Endodermal cell (in vitro differentiated cells): ENCODE measurements at regions not wholly inside any gene's neighbourhood (a gene's known extent, or its start where the extent isn't known, plus 50 kb on each side); places are given as distances from the start of the nearest gene placed in this dataset.

ENCODE experiments used
- DNase-seq: peaks from one replicate; pipeline ENCODE4 v3.0.0-alpha.2; 2017
- H3K27ac ChIP-seq: 2 replicates; pipeline ENCODE4 v1.5.1; 2013; ENCODE audit warnings: mild to moderate bottlenecking, low read depth, low read length, moderate library complexity
- H3K27me3 ChIP-seq: 2 replicates; pipeline ENCODE4 v1.6.1; 2013; ENCODE audit warnings: mild to moderate bottlenecking, low read length, moderate library complexity; ENCODE audit not compliant: insufficient read depth, control insufficient read depth, poor library complexity, severe bottlenecking
- H3K36me3 ChIP-seq: 2 replicates; pipeline ENCODE4 v1.7.0; 2013; ENCODE audit warnings: mild to moderate bottlenecking, low read length, moderate library complexity; ENCODE audit not compliant: control insufficient read depth, insufficient read depth
- H3K4me1 ChIP-seq: one replicate; pipeline ENCODE4 v1.7.0; 2013; ENCODE audit warnings: low read length; ENCODE audit not compliant: control insufficient read depth, insufficient read depth
- H3K4me3 ChIP-seq: 2 replicates; pipeline ENCODE4 v1.5.1; 2013; ENCODE audit warnings: mild to moderate bottlenecking, low read length, moderate library complexity
- H3K9ac ChIP-seq: 2 replicates; pipeline ENCODE4 v1.6.1; 2013; ENCODE audit warnings: mild to moderate bottlenecking, low read length, moderate library complexity; ENCODE audit not compliant: poor library complexity, severe bottlenecking; ENCODE audit errors: extremely low read depth
- H3K9me3 ChIP-seq: 2 replicates; pipeline ENCODE4 v1.6.1; 2013; ENCODE audit warnings: mild to moderate bottlenecking, low read length, moderate library complexity; ENCODE audit not compliant: control insufficient read depth
- H3K27ac Mint-ChIP-seq: 2 replicates; pipeline ENCODE4 v1.8.0; 2020; ENCODE audit warnings: mixed read lengths
- H3K27me3 Mint-ChIP-seq: 2 replicates; pipeline ENCODE4 v1.8.0; 2021; ENCODE audit warnings: mild to moderate bottlenecking, mixed read lengths; ENCODE audit not compliant: insufficient read depth
- H3K36me3 Mint-ChIP-seq: 2 replicates; pipeline ENCODE4 v1.8.0; 2020; ENCODE audit warnings: low read depth, mixed read lengths
- H3K4me1 Mint-ChIP-seq: 2 replicates; pipeline ENCODE4 v1.8.0; 2020; ENCODE audit warnings: mixed read lengths
- H3K4me3 Mint-ChIP-seq: 2 replicates; pipeline ENCODE4 v1.8.0; 2020; ENCODE audit warnings: mild to moderate bottlenecking, moderate library complexity, mixed read lengths
- H3K9me3 Mint-ChIP-seq: 2 replicates; pipeline ENCODE4 v1.8.0; 2020; ENCODE audit warnings: mild to moderate bottlenecking, mixed read lengths
- CTCF ChIP-seq: fragments of 200-600 bp; sonication (generic); conservative IDR thresholded peaks from 2 replicates; pipeline ENCODE4 v1.5.0; 2021; ENCODE audit warnings: antibody characterized with exemption, mild to moderate bottlenecking
- WGBS, 2 experiments: methylation state at CpG; one replicate each; pipeline versions ENCODE4 v1.1.5 to v1.1.7; 2013; ENCODE audit warnings: missing lambda C conversion rate in 2 of 2, mixed read lengths in 1 of 2; ENCODE audit not compliant: insufficient coverage in 1 of 2, insufficient read length in 1 of 2; 5-methylcytosine and 5-hydroxymethylcytosine counted together

- TF ChIP-seq CTCF: no peak
- Histone ChIP-seq H3K4me3 (no peak overlapping the region), H3K4me1 (no peaks in the 10 kb centered on the region), H3K27ac (no peak overlapping the region), H3K9me3 (no peaks in the 10 kb centered on the region), H3K27me3 (no peaks in the 10 kb centered on the region), H3K9ac (no peak overlapping the region), H3K36me3 (no peaks in the 10 kb centered on the region)
- Mint-ChIP-seq H3K36me3 (no peaks in the 10 kb centered on the region), H3K27me3 (no peaks in the 10 kb centered on the region), H3K4me1 (no peaks in the 10 kb centered on the region), H3K27ac (no peak overlapping the region), H3K4me3 (no peak overlapping the region), H3K9me3 (no peaks in the 10 kb centered on the region)
- WGBS, 2 experiments: 100% methylated on average over 1 of the region's 1 CpG; no CpG with 5 or more reads in 1 of the 2 experiments
- no peak for DNase-seq
Observed at GRCh38 chr13:47646298-47646697, 354.8 kb downstream of the SUCLA2 start.

DNA sequence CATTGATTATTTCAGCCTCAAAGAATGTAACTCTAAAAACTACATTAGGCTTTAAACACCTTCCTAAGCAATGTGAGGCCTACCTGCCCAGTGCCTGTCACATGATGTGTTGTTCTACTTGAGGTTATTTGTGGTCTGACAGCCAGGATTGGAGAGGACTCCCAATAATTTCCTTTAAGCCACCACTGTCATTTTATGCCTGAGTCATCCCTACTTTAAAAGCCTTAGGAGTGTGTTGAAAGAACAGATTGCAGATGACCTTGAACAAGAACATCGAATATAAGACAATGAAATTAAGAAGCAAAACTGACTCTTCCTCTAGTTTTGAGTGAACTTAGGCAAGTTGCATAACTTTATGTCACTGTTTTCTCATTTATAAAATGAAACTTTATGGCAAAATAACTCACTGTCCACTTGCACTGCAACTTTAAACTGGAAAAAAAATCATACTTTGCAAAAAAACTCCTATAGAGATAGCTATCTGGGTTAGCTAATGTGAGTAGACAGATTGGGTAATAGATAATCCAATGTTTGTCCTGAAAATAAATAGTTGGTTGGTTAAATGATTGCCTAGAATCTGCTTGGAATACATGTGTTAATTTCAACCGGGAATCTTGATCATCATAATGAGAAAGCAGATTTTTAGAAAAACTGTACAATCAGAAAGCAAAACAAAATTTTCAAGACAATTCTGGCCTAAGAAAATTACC is 361.2 kb downstream of the SUCLA2 start:
- no peaks in the 10 kb centered on the region for H3K36me3 ChIP-seq
- Mint-ChIP-seq H3K4me1 (no peaks in the 10 kb centered on the region), H3K9me3 (peaks cover 23% of the 10 kb centered on the region), H3K27me3 (no peaks in the 10 kb centered on the region), H3K27ac (no peak overlapping the region), H3K36me3 (no peaks in the 10 kb centered on the region), H3K4me3 (no peak overlapping the region)
- 98 to 100% methylated on average over 1 to 2 of the region's 2 CpGs for WGBS, 2 experiments
- DNase-seq: no peak
- H3K4me3 ChIP-seq: no peak overlapping the region
- H3K9me3 ChIP-seq: peaks cover 4% of the 10 kb centered on the region
- no peaks in the 10 kb centered on the region for H3K27me3 ChIP-seq
- H3K9ac ChIP-seq: no peak overlapping the region
- no peak overlapping the region for H3K27ac ChIP-seq
- TF ChIP-seq CTCF: no peak
- no peaks in the 10 kb centered on the region for H3K4me1 ChIP-seq

- Histone ChIP-seq H3K4me1 (no peaks in the 10 kb centered on the region), H3K27me3 (no peaks in the 10 kb centered on the region), H3K9ac (no peak overlapping the region), H3K27ac (no peak overlapping the region), H3K4me3 (no peak overlapping the region), H3K9me3 (peaks cover 7% of the 10 kb centered on the region), H3K36me3 (no peaks in the 10 kb centered on the region)
- DNase-seq: no peak
- no peak for TF ChIP-seq CTCF
- Mint-ChIP-seq H3K9me3 (peaks cover 30% of the 10 kb centered on the region), H3K4me3 (no peak overlapping the region), H3K27me3 (peaks cover 3% of the 10 kb centered on the region), H3K27ac (no peak overlapping the region), H3K4me1 (no peaks in the 10 kb centered on the region), H3K36me3 (no peaks in the 10 kb centered on the region)
- 82% methylated on average over 1 of the region's 1 CpG; no CpG with 5 or more reads in 1 of the 2 experiments for WGBS, 2 experiments
Observed at GRCh38 chr13:47638627-47639026, 362.4 kb downstream of the SUCLA2 start.
